GM18873 (cell line): ENCODE measurements at regions not wholly inside any gene's neighbourhood (a gene's known extent, or its start where the extent isn't known, plus 50 kb on each side); places are given as distances from the start of the nearest gene placed in this dataset.

Source experiments
- ATAC-seq: cut with Tn5 transposase; IDR thresholded peaks from one replicate; pipeline ENCODE4 v1.9.1; 2021; ENCODE audit warnings: mild to moderate bottlenecking, moderate library complexity, moderate number of reproducible peaks; ENCODE audit not compliant: unreplicated experiment, low FRiP score

- ATAC-seq: no peak
Measured at GRCh38 chr10:25661632-25662031, 272.4 kb upstream of the MYO3A start.

GRCh38 chr10:25666276-25666675 is 267.8 kb upstream of the MYO3A start:
- ATAC-seq: no peak

GRCh38 chr10:25675204-25675603 is 258.8 kb upstream of the MYO3A start:
- no peak for ATAC-seq

GRCh38 chr10:25675615-25676014 is 258.4 kb upstream of the MYO3A start:
- ATAC-seq: no peak

GRCh38 chr10:25678220-25678619 is 255.8 kb upstream of the MYO3A start:
- ATAC-seq: no peak

GRCh38 chr10:25678666-25679065 is 255.4 kb upstream of the MYO3A start:
- ATAC-seq: no peak

- no peak for ATAC-seq
Measured at GRCh38 chr10:25682203-25682851, 251.7 kb upstream of the MYO3A start.

GRCh38 chr10:25683344-25683743 is 250.7 kb upstream of the MYO3A start:
- ATAC-seq: no peak

- no peak for ATAC-seq
Measured at GRCh38 chr10:25687521-25687920, 246.5 kb upstream of the MYO3A start.

- ATAC-seq: no peak
Measured at GRCh38 chr10:25689346-25690100, 244.5 kb upstream of the MYO3A start.

GRCh38 chr10:25692761-25693160 is 241.3 kb upstream of the MYO3A start:
- no peak for ATAC-seq

- no peak for ATAC-seq
Measured at GRCh38 chr10:25694206-25694933, 239.7 kb upstream of the MYO3A start.

- ATAC-seq: no peak
Measured at GRCh38 chr10:25694971-25695370, 239.1 kb upstream of the MYO3A start.

GRCh38 chr10:25695586-25695985 is 238.4 kb upstream of the MYO3A start:
- ATAC-seq: no peak

GRCh38 chr10:25696013-25696708 is 237.9 kb upstream of the MYO3A start:
- ATAC-seq: no peak

- ATAC-seq: no peak
Measured at GRCh38 chr10:25697412-25697811, 236.6 kb upstream of the MYO3A start.

- no peak for ATAC-seq
Measured at GRCh38 chr10:25698638-25699037, 235.4 kb upstream of the MYO3A start.

- no peak for ATAC-seq
Measured at GRCh38 chr10:25699631-25700030, 234.4 kb upstream of the MYO3A start.

GRCh38 chr10:25701652-25702051 is 232.4 kb upstream of the MYO3A start:
- ATAC-seq: no peak

GRCh38 chr10:25704622-25705021 is 229.4 kb upstream of the MYO3A start:
- ATAC-seq: no peak

GRCh38 chr10:25707572-25707971 is 226.5 kb upstream of the MYO3A start:
- ATAC-seq: no peak
